Neural cell (in vitro differentiated cells): ENCODE measurements at regions not wholly inside any gene's neighbourhood (a gene's known extent, or its start where the extent isn't known, plus 50 kb on each side); places are given as distances from the start of the nearest gene placed in this dataset.

Experiments used
- EP300 ChIP-seq: fragments of 450-650 bp; conservative IDR thresholded peaks from 2 replicates; pipeline ENCODE4 v1.6.1; 2014; ENCODE audit warnings: antibody characterized with exemption, mild to moderate bottlenecking, moderate library complexity; ENCODE audit not compliant: poor library complexity, severe bottlenecking
- EZH2 ChIP-seq: fragments of 200-600, 300-800 bp; shearing (Covaris generic), sonication (generic); IDR thresholded peaks from 2 replicates; pipeline ENCODE4 v1.6.1; 2014; ENCODE audit warnings: antibody characterized with exemption, low read length, borderline replicate concordance, mild to moderate bottlenecking; ENCODE audit not compliant: insufficient read depth, poor library complexity, severe bottlenecking
- POLR2AphosphoS5 ChIP-seq: IDR thresholded peaks from 2 replicates; pipeline ENCODE4 v1.6.1; 2012
- RAD21 ChIP-seq: fragments of 450-650 bp; conservative IDR thresholded peaks from 2 replicates; pipeline ENCODE4 v1.6.1; 2014; ENCODE audit warnings: antibody characterized with exemption, mild to moderate bottlenecking, moderate library complexity
- TAF1 ChIP-seq: IDR thresholded peaks from 2 replicates; pipeline ENCODE4 v1.6.1; 2012; ENCODE audit warnings: low read depth
- TF ChIP-seq, protein P1 (sequence below): fragments of 450-650 bp; IDR thresholded peaks from 2 replicates; pipeline ENCODE4 v1.5.1; 2014; ENCODE audit warnings: antibody characterized with exemption, mild to moderate bottlenecking, moderate library complexity; ENCODE audit not compliant: poor library complexity, severe bottlenecking

GRCh38 chr14:29419736-29420135 lies 507.9 kb downstream of the PRKD1 start:
- TF ChIP-seq, protein P1, sequence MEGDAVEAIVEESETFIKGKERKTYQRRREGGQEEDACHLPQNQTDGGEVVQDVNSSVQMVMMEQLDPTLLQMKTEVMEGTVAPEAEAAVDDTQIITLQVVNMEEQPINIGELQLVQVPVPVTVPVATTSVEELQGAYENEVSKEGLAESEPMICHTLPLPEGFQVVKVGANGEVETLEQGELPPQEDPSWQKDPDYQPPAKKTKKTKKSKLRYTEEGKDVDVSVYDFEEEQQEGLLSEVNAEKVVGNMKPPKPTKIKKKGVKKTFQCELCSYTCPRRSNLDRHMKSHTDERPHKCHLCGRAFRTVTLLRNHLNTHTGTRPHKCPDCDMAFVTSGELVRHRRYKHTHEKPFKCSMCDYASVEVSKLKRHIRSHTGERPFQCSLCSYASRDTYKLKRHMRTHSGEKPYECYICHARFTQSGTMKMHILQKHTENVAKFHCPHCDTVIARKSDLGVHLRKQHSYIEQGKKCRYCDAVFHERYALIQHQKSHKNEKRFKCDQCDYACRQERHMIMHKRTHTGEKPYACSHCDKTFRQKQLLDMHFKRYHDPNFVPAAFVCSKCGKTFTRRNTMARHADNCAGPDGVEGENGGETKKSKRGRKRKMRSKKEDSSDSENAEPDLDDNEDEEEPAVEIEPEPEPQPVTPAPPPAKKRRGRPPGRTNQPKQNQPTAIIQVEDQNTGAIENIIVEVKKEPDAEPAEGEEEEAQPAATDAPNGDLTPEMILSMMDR, result no peak
- TF ChIP-seq EP300, result no peak
- TF ChIP-seq POLR2AphosphoS5, result no peak
- no peak for TF ChIP-seq EZH2
- TF ChIP-seq TAF1, result no peak
- no peak for TF ChIP-seq RAD21
